HG03520 (cell line): ENCODE measurements at regions not wholly inside any gene's neighbourhood (a gene's known extent, or its start where the extent isn't known, plus 50 kb on each side); places are given as distances from the start of the nearest gene placed in this dataset.

ENCODE experiments used
- ATAC-seq: cut with Tn5 transposase; IDR thresholded peaks from one replicate; pipeline ENCODE4 v1.9.1; 2021; ENCODE audit warnings: mild to moderate bottlenecking, moderate library complexity; ENCODE audit not compliant: unreplicated experiment

DNA sequence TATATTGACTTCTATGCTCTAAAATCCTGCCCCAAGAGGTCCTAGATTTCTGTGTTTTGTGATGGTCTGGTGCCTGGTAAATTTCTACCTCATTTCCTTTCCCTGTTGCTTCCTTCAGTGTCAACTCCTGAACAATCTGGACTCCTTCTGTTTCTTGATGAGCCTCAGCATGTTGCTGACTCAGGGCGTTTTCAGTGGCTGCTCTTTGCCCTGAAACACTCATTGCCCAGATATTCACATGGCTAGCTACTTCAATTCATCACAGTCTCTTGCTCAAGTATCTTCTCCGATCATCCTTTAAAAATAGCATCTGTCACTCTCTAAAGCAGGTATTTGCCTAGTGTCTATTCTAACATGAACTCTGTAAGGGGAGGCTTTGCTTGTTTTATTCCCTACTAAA is 526.3 kb upstream of the RAG2 start:
- ATAC-seq, result no peak

- ATAC-seq, result no peak
Observed at GRCh38 chr11:37115963-37116362, 517.9 kb upstream of the RAG2 start.

DNA sequence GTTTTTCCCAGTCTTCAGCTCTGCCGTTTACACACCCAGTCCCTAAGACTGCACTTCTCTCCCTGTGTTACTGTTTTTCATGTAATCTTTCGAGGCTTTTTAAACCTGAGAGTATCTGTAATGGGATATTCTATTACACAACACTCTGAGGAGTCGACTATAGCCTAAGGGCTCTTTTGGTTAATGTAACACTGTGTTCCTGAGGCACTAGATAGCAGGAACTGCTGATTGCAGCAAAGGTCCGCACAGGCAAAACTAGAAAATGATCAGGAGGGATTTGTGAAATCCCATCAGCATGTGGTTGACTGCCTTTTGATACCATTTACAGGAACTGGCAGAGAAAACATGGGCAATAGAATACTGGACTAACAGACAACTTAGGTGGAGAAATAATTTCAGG is 512.3 kb upstream of the RAG2 start:
- ATAC-seq, result no peak

DNA sequence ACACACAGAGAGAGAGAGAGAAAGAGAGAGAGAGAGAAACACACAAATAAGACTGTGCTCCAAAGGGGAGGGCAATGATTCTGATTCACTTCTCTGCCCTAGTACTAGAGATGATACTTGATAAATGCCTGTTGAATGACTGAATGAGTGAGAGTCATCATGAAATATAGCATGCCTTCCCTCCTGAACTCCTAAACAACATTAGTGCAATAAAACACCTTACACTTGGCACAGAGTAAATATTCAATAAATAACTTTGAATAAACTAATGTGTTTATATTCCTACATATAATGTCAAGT is 511.2 kb upstream of the RAG2 start:
- no peak for ATAC-seq

DNA sequence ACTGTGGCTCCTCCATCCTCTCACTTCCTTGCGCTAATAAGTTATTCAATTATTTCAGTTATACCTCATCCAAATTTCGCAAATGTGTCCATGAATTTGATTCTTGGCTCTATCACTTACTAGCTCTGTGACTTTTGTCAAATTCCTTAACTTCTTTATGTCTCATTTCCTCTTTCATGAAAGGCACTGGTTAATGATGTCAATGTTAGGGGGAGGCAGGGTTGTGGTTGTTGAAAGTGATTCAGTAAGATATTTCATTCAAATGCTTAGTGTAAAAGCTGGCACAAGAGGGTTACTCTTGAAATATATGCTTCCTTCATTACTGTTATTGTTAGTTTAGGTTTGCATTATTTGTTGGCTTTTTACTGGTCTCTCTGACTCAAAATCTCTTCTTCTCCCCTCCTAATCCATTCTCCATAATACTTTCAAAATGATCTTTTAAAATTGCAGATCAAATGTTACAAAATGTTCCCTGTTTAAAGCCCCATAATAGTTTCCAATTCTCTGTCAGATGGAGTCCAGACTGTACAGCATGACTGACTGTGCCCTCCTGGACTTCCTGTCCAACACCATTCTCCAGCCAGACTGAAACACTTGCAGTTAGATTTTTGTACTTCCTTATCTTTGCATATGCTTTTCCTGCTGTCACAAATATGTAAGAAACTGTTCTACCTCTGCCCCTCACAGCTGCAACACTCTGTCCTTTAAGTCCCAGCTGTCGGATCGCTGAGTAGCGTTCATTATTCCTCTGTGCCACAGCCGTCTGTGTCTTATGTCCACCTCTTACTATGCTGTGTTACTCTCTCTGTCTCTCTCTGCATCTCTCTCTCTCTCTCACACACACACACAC is 510.6 kb upstream of the RAG2 start:
- no peak for ATAC-seq

DNA sequence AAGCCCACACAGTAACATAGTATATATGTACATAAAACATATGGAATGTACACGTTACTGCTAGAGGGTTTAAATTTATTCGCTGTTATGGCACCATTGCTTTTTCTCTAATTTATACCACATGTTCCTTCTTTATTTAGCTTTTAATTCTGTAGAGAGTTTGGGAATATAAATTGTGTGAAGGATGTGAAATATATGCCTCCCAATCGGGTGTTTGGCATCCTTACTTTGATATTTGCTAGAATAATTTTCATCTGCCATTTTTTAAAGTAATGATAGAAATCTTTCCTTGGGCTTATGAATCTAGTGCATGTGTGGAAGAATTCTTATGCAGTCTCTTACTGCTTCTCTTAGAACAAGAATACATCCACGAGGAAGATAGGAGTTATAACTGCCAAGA is 509.8 kb upstream of the RAG2 start:
- no peak for ATAC-seq

- no peak for ATAC-seq
Observed at GRCh38 chr11:37107415-37107814, 509.4 kb upstream of the RAG2 start.

DNA sequence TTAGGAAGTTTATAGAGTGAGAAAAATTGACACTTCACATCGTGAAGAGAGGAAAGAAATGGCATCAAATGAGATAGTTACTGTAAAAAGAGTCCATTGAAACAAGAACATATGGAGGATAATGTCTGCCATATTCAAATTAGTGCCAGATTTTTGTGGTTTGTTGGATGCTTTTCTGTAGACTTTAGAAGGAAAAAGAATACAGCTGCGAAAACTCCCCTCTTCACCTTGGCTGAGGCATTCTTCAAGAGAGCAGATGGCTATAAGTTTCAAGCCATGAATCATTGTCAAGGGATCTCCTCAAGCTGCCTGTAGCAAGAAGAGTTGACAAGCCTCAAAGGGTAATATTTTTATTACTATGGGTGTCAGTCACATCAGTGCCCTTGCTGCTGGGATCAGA is 507.4 kb upstream of the RAG2 start:
- ATAC-seq, result no peak

- no peak for ATAC-seq
Observed at GRCh38 chr11:37104380-37104779, 506.3 kb upstream of the RAG2 start.

GRCh38 chr11:37100008-37100407 is 502.0 kb upstream of the RAG2 start:
- ATAC-seq, result no peak

DNA sequence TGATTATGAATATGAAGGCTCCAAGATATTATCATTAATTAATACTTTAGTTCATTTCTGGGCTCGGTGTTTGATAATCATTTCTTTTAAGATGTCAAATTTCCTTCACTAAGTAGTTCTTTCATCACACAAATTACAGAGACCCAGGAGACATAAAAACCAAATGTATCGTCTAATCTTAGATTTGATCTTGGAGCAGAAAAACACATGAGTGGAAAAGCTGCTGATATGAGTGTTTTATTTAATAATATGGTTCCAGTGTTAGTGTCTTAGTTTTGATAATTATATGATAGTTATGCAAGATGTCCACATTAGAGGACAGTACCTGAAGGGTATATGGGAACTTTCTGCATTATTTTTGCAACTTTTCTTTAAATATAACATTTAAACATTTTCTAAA is 494.5 kb upstream of the RAG2 start:
- no peak for ATAC-seq

- ATAC-seq, result no peak
Observed at GRCh38 chr11:37089439-37089838, 491.4 kb upstream of the RAG2 start.

DNA sequence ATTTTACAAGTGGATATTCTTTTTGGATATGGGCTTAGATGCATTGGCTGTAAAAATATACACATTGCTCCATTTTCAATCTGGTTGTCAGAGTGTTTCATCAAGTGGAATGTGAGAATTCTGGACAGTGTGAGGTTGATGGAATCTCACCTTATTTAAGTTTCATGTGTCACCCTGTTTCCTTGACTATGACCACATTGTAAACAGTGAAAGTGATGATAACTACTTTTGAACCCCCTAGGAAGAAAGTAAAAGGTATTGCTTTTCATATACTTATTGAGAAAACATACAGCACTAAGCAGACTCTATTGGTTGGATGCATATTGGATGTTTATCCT is 490.5 kb upstream of the RAG2 start:
- ATAC-seq, result no peak

- ATAC-seq, result no peak
Observed at GRCh38 chr11:37087650-37088572, 489.9 kb upstream of the RAG2 start.

- ATAC-seq, result no peak
Observed at GRCh38 chr11:37078521-37078920, 480.5 kb upstream of the RAG2 start.

- no peak for ATAC-seq
Observed at GRCh38 chr11:37076866-37077265, 478.8 kb upstream of the RAG2 start.

DNA sequence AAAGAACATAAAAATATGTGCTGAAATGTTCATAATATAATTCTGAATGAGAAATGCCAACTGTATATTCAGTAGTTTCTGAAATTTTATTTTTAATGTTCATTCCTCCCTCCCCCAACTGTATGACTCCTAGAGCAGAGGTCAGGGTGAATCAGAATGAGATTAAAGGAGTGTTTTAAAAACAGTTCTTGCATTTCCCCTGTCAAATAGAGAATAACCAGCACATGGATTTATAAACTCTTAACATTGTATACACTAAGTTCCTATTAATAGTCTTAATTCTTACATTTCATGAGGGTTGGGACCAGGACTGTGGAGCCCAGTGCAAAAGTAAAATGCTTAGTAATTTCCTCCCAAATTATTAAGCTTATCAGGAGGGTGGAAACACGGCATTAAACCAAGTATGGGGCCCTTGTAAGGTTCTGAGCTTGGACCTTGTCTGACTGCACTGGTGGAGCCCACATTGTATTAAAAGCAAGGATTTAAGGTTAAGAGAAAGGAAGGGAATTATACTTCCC is 474.6 kb upstream of the RAG2 start:
- no peak for ATAC-seq

DNA sequence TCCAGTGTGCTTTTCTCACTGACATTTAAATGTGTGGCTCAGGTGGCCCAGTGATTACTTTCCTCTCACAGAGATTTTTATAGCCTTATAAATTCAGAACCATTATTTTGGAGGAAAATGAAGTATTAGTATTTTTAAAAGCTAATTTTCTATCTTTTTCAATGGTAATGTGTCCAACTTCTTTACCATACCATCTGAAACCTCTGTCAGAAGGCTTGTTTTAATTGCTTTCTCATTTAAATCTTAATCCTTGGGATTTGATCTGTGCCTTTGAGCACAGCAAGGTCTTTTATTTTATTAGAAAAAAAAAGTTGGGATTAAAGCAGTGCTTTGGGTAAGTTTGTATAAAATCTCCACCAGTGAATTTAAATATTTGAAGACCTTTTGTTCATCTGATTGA is 452.3 kb upstream of the RAG2 start:
- no peak for ATAC-seq

DNA sequence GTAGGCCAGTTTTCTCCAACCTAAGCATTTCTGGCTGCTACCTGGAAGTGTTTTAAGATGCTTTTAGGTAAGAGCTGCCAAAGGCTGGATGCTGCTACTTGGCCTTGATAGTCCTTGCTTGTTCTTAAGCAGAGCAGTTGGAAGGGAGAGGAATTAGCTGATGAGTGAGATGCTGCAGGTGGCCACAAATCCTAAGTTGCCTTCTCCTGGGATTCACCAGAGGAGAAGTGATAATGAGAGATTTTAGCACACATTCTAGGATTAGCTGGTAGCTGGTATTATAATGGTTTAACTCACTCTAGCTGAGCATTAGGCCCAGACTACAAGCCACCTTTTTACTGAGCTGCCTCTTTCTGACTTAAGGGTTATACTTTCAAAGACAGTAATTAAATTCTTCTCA is 442.9 kb upstream of the RAG2 start:
- ATAC-seq, result no peak

DNA sequence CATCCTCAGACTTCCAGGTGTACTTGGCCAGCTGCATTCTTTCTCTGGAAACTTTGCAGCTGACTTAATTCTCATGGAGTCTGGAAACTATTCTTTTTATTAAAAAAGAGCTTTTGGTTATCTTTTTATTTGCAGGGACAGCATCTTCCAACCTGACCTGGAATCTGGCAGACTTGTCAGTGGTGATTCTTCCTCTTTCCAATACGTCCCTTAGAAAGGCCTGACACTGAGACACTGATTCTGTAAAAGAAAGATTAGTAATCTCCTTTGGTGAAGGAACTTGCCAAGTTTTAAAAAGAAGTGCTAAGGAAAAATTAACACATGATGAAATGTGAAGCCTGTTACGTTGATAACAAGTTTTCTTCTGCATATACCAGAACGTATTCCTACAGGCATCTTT is 440.9 kb upstream of the RAG2 start:
- ATAC-seq, result no peak

DNA sequence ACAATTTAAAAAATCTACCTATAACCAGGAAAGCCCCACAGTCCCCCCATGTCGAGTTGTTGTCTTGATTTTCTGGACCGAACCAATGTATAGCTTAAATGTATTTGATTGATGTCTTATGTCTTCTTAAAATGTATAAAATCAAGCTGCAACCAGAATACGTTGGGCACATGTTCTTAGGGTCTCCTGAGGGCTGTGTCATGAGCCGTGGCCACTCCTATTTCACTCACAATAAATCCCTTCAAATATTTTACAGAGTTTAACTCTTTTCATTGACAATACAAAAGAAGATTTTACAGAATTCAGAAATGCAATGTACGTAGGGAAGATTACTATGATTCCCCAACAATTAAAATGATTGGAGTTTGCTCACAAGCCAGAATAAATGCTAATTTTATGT is 428.7 kb upstream of the RAG2 start:
- no peak for ATAC-seq

- no peak for ATAC-seq
Observed at GRCh38 chr11:37026326-37026725, 428.3 kb upstream of the RAG2 start.
